Sigmoid colon (tissue), 6 donors: ENCODE measurements at regions not wholly inside any gene's neighbourhood (a gene's known extent, or its start where the extent isn't known, plus 50 kb on each side); places are given as distances from the start of the nearest gene placed in this dataset.

Experiments used
- DNase-seq: peaks from one replicate; pipeline ENCODE4 v3.0.0-alpha.2; 2019
- H3K27ac ChIP-seq, 4 donors: fragments of 200-600 bp; sonication (generic); one replicate each; pipeline ENCODE4 v1.5.1; 2016 to 2019; ENCODE audit warnings: mild to moderate bottlenecking in 1 of 4
- H3K27me3 ChIP-seq, 3 donors: fragments of 200-600 bp; sonication (generic); one replicate each; pipeline ENCODE4 v1.5.1; 2019; ENCODE audit warnings: mild to moderate bottlenecking in 1 of 3
- H3K36me3 ChIP-seq, 4 donors: fragments of 200-600 bp; sonication (generic); one replicate each; pipeline ENCODE4 v1.5.1; 2016 to 2019
- H3K4me1 ChIP-seq, 4 donors: fragments of 200-600 bp; sonication (generic); one replicate each; pipeline ENCODE4 v1.5.1; 2017 to 2019
- H3K4me3 ChIP-seq, 4 donors: fragments of 200-600 bp; sonication (generic); one replicate each; pipeline ENCODE4 v1.5.1; 2017 to 2019; ENCODE audit warnings: mild to moderate bottlenecking in 2 of 4, moderate library complexity in 1 of 4
- H3K9me3 ChIP-seq, 4 donors: fragments of 200-600 bp in 3 of 4; sonication (generic) in 3 of 4; one replicate each; pipeline versions ENCODE4 v1.5.1 to v1.6.1; 2013 to 2019
- EP300 ChIP-seq, 4 donors: sonication (generic); formaldehyde crosslinking; IDR thresholded peaks; one replicate each; pipeline ENCODE4 v1.6.1; 2017; ENCODE audit warnings: antibody characterized with exemption in 4 of 4
- POLR2A ChIP-seq, 2 donors: fragments of 450-650 bp; IDR thresholded peaks; one replicate each; pipeline ENCODE4 v1.6.1; 2016; ENCODE audit warnings: antibody characterized with exemption in 2 of 2, mild to moderate bottlenecking in 2 of 2, moderate library complexity in 2 of 2
- POLR2AphosphoS5 ChIP-seq, 4 donors: sonication (generic); formaldehyde crosslinking; IDR thresholded peaks; one replicate each; pipeline ENCODE4 v1.6.1; 2017; ENCODE audit warnings: antibody characterized with exemption in 4 of 4
- WGBS, 2 donors: extraction: QIAGEN DNeasy Blood & Tissue Kit; methylation state at CpG; one replicate each; pipeline ENCODE4 v1.1.7; 2013; 5-methylcytosine and 5-hydroxymethylcytosine counted together
- intact Hi-C: fragments of 100-400 bp; cut with DNase I; formaldehyde crosslinking; loops from one replicate; pipeline ENCODE4 v1.15.1; 2023
- TF ChIP-seq, protein P1 (sequence below), 4 experiments: fragments of 450-650 bp in 3 of 4; fragments of 200-600 bp in 1 of 4; IDR thresholded peaks; one replicate each; pipeline ENCODE4 v1.5.1; 2016 to 2019; ENCODE audit warnings: antibody characterized with exemption in 4 of 4, mild to moderate bottlenecking in 3 of 4, moderate library complexity in 2 of 4
- donor health status: healthy with polysubstance abuse.
- donor health status: healthy.

DNA sequence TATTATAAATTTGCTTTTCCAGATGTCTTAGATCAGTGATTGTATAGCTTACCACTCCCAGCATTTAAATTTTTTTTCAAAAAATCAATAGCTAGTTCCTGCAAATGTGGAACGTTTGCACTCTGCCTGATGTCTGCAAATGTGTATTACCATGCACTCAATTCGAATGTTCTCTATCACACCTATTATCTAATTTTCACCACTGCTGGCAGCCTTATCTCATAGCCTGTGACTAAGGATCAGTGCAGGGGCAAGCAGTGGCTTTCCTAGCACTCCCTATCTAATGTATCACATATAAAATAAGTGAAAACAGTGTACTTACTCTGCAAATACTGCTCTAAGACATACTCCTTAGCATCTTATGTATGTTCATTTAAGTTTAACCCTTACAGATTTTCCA, 196.3 kb upstream of the PLSCR5 start:
- TF ChIP-seq POLR2A (IDR thresholded peaks at IDR 0.05) (no peak), EP300 (IDR thresholded peaks at IDR 0.05) (no peak), POLR2AphosphoS5 (IDR thresholded peaks at IDR 0.05) (no peak)
- TF ChIP-seq, protein P1, sequence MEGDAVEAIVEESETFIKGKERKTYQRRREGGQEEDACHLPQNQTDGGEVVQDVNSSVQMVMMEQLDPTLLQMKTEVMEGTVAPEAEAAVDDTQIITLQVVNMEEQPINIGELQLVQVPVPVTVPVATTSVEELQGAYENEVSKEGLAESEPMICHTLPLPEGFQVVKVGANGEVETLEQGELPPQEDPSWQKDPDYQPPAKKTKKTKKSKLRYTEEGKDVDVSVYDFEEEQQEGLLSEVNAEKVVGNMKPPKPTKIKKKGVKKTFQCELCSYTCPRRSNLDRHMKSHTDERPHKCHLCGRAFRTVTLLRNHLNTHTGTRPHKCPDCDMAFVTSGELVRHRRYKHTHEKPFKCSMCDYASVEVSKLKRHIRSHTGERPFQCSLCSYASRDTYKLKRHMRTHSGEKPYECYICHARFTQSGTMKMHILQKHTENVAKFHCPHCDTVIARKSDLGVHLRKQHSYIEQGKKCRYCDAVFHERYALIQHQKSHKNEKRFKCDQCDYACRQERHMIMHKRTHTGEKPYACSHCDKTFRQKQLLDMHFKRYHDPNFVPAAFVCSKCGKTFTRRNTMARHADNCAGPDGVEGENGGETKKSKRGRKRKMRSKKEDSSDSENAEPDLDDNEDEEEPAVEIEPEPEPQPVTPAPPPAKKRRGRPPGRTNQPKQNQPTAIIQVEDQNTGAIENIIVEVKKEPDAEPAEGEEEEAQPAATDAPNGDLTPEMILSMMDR (IDR thresholded peaks at IDR 0.05) = no peak
- H3K27ac ChIP-seq = no peak overlapping the region
- no peaks in the 10 kb centered on the region for H3K36me3 ChIP-seq
- no peak overlapping the region for H3K4me3 ChIP-seq
- no peaks in the 10 kb centered on the region for H3K4me1 ChIP-seq
- intact Hi-C loops = no loop called here
- H3K27me3 ChIP-seq = no peaks in the 10 kb centered on the region
- no peak for DNase-seq
- H3K9me3 ChIP-seq = no peaks in the 10 kb centered on the region
- WGBS, 2 donors = 17 to 42% methylated on average over 2 of the region's 2 CpGs

DNA sequence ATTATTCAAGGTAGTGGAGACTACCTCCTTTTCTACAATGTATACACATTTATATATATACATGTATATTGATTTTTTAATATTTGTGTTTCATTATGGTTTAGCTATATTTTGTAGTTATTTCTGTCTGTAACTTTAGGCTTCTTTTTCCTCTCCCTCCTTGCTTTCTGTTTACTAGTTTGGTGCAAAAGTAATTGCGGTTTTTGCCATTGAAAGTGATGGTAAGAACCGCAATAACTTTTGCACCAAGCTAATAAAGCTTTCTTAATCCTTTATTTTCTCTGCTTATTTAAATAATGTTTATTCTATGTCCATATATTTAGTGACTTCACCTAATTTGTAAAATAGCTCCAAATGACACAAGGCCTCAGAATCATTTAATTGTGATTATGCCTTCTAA, 195.3 kb upstream of the PLSCR5 start:
- no peaks in the 10 kb centered on the region for H3K36me3 ChIP-seq
- intact Hi-C loops = no loop called here
- H3K9me3 ChIP-seq = no peaks in the 10 kb centered on the region
- H3K27ac ChIP-seq = no peak overlapping the region
- no peak for TF ChIP-seq POLR2A (IDR thresholded peaks at IDR 0.05)
- TF ChIP-seq, protein P1 (IDR thresholded peaks at IDR 0.05) = no peak
- no peak for TF ChIP-seq EP300 (IDR thresholded peaks at IDR 0.05)
- TF ChIP-seq POLR2AphosphoS5 (IDR thresholded peaks at IDR 0.05) = no peak
- no peak overlapping the region for H3K4me3 ChIP-seq
- no peak for DNase-seq
- no peaks in the 10 kb centered on the region for H3K27me3 ChIP-seq
- WGBS, 2 donors = 57 to 87% methylated on average over 2 of the region's 2 CpGs
- no peaks in the 10 kb centered on the region for H3K4me1 ChIP-seq

DNA sequence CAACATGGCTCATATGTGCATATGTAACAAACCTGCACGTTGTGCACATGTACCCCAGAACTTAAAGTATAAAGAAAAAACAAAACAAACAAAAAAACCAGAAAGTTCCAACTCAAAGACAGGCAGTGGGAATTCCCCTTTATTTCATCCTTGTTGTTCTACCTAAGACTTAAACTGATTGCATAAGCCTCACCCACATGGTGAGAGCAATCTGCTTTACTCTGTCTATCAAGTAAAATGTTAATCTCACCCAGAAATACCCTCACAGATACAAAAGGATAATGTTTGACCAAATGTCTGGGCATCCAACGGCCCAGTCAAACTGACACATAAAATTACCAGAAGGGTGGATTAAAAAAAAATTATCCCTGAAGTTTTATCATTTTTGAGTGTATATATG, 190.9 kb upstream of the PLSCR5 start:
- no peaks in the 10 kb centered on the region for H3K27me3 ChIP-seq
- no peaks in the 10 kb centered on the region for H3K36me3 ChIP-seq
- H3K4me3 ChIP-seq = no peak overlapping the region
- intact Hi-C loops = no loop called here
- WGBS, 2 donors = 24 to 59% methylated on average over 2 of the region's 2 CpGs
- H3K9me3 ChIP-seq = no peaks in the 10 kb centered on the region
- no peaks in the 10 kb centered on the region for H3K4me1 ChIP-seq
- DNase-seq = no peak
- H3K27ac ChIP-seq = no peak overlapping the region
- TF ChIP-seq POLR2A (IDR thresholded peaks at IDR 0.05) (no peak), EP300 (IDR thresholded peaks at IDR 0.05) (no peak), POLR2AphosphoS5 (IDR thresholded peaks at IDR 0.05) (no peak)
- TF ChIP-seq, protein P1 (IDR thresholded peaks at IDR 0.05) = no peak

DNA sequence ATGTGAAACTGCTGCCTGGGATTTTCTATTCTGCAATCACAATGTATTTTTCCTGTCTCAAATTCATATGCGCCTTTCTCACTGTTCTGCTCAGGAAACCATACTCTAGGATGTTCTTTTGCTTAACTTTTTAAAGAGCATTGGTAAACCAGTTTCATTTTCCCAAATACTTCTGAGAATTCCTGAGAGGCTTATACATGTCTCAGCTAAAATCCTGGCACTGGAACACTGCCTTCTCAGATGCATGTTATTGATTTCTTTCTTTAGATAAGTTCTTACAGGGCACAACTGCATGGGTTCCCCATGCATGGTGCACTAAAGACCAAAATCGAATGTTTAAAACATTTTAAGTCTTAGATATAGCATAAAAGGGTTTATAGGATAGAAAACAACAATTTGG, 178.3 kb upstream of the PLSCR5 start:
- no peaks in the 10 kb centered on the region for H3K9me3 ChIP-seq
- H3K27me3 ChIP-seq = no peaks in the 10 kb centered on the region
- intact Hi-C loops = no loop called here
- 60 to 75% methylated on average over 2 of the region's 2 CpGs for WGBS, 2 donors
- H3K4me1 ChIP-seq = peaks cover 0 to 19% (median 9%) of the 10 kb centered on the region in 4 donors
- no peak for TF ChIP-seq POLR2AphosphoS5 (IDR thresholded peaks at IDR 0.05)
- TF ChIP-seq, protein P1 (IDR thresholded peaks at IDR 0.05) = no peak
- no peak for TF ChIP-seq POLR2A (IDR thresholded peaks at IDR 0.05)
- no peak overlapping the region for H3K27ac ChIP-seq
- no peak overlapping the region for H3K4me3 ChIP-seq
- H3K36me3 ChIP-seq = no peaks in the 10 kb centered on the region
- DNase-seq = no peak

DNA sequence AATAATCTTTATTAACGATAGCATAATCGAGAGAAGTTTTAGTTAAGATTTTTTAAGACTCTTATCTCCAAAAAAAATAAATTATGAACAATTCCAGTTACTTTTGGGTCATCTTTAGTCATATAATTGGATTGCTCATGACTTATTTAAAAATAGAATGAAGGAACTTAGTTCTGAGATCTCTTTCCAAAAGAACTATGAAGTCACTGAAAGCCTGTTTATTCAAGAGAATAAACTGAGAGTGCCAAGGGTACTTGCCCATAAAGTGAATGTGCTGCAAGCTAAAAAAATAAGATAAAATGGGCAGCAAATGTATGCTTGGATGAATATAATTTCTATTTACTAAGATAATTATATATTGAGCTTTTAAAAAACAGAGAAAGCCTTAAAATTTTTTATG, 176.5 kb upstream of the PLSCR5 start:
- 69 to 80% methylated on average over 2 of the region's 2 CpGs for WGBS, 2 donors
- Histone ChIP-seq H3K9me3 (no peaks in the 10 kb centered on the region), H3K4me3 (no peak overlapping the region), H3K36me3 (no peaks in the 10 kb centered on the region), H3K27ac (peak overlapping the region in 1 of 4 donors; percentile 40), H3K27me3 (no peaks in the 10 kb centered on the region), H3K4me1 (peaks cover 0 to 19% (median 9%) of the 10 kb centered on the region in 4 donors)
- intact Hi-C loops = no loop called here
- DNase-seq = no peak
- TF ChIP-seq POLR2AphosphoS5 (IDR thresholded peaks at IDR 0.05) (no peak), EP300 (IDR thresholded peaks at IDR 0.05) (no peak), POLR2A (IDR thresholded peaks at IDR 0.05) (no peak)
- TF ChIP-seq, protein P1 (IDR thresholded peaks at IDR 0.05) = no peak
